HCT116 (cell line): ENCODE measurements at regions not wholly inside any gene's neighbourhood (a gene's known extent, or its start where the extent isn't known, plus 50 kb on each side); places are given as distances from the start of the nearest gene placed in this dataset.

ENCODE experiments used
- ATAC-seq: fragments of 200-7000 bp; cut with Tn5 transposase; 2 replicates; pipeline ENCODE4 v1.9.1; 2020; ENCODE audit warnings: mild to moderate bottlenecking, moderate library complexity
- BruUV-seq: library from RNA; stranded (reverse); fragments of 400-500 nt; replicated peaks from 2 replicates; lab custom pipeline; 2021; lab: Mats Ljungman, UMichigan
- CTCF ChIA-PET: fragments of 300-600 bp; sonication (Branson Sonifier 250); formaldehyde crosslinking; loops from one replicate; lab custom pipeline; 2021; ENCODE audit warnings: antibody characterized with exemption; lab: Charles Lee
- POLR2A ChIA-PET: fragments of 300-600, 350-600 bp; sonication (Branson Sonifier 250); formaldehyde crosslinking; loops from one replicate; lab custom pipeline; 2021; ENCODE audit warnings: antibody characterized with exemption; lab: Charles Lee
- RAD21 ChIA-PET, 2 experiments: fragments of 300-600 bp; sonication (Branson Sonifier 250); formaldehyde crosslinking; loops; one replicate each; lab custom pipeline; 2023; ENCODE audit warnings: low total read pairs in 2 of 2; ENCODE audit not compliant: uncharacterized antibody in 2 of 2, unreplicated experiment in 2 of 2, low non-redundant PET in 1 of 2; lab: Charles Lee
- DNase-seq: peaks from one replicate; pipeline ENCODE4 v3.0.0-alpha.2; 2010; ENCODE audit warnings: low read depth, low spot score
- H2AFZ ChIP-seq: fragments of 200-600 bp; shearing (Covaris generic), sonication (generic); 2 replicates; pipeline ENCODE4 v1.6.1; 2017; ENCODE audit warnings: low read depth, mixed run types, mixed read lengths, antibody characterized with exemption, low read length; ENCODE audit not compliant: poor library complexity, severe bottlenecking
- H3K27ac ChIP-seq: 2 replicates; pipeline ENCODE4 v1.5.1; 2012; ENCODE audit warnings: low read depth, low read length
- H3K27me3 ChIP-seq: fragments of 200-600 bp; sonication (generic); 2 replicates; pipeline ENCODE4 v1.6.1; 2016; ENCODE audit warnings: mixed run types, low read length, mixed read lengths; ENCODE audit not compliant: insufficient read depth
- H3K36me3 ChIP-seq, 2 experiments: fragments of 200-500 bp in 1 of 2; fragments of 200-600 bp in 1 of 2; sonication (Bioruptor generic) in 1 of 2; sonication (generic) in 1 of 2; 2 replicates each; pipeline versions ENCODE4 v1.5.1 to v1.6.1; 2014 to 2016; ENCODE audit warnings: low read length in 2 of 2, inconsistent platforms in 1 of 2, mixed read lengths in 1 of 2, mixed run types in 1 of 2; ENCODE audit not compliant: insufficient read depth in 2 of 2, control insufficient read depth in 1 of 2
- H3K4me1 ChIP-seq, 2 experiments: fragments of 200-600 bp in 1 of 2; sonication (generic) in 1 of 2; 2 replicates each; pipeline versions ENCODE4 v1.5.1 to v1.6.1; 2012 to 2017; ENCODE audit warnings: low read length in 2 of 2, inconsistent platforms in 1 of 2, mild to moderate bottlenecking in 1 of 2, mixed read lengths in 1 of 2, mixed run types in 1 of 2, moderate library complexity in 1 of 2; ENCODE audit not compliant: insufficient read depth in 2 of 2, control insufficient read depth in 1 of 2
- H3K4me2 ChIP-seq: fragments of 200-600 bp; sonication (generic); 2 replicates; pipeline ENCODE4 v1.6.1; 2017; ENCODE audit warnings: mixed run types, low read length, mixed read lengths
- H3K4me3 ChIP-seq, 2 experiments: fragments of 200-600 bp in 1 of 2; sonication (generic) in 1 of 2; replicated peaks in 1 of 2; 2 replicates each; pipeline ENCODE4 v1.5.1; 2011 to 2016; ENCODE audit warnings: low read length in 2 of 2, control low read depth in 1 of 2, low read depth in 1 of 2, mild to moderate bottlenecking in 1 of 2, mixed read lengths in 1 of 2, mixed run types in 1 of 2
- H3K79me2 ChIP-seq: fragments of 200-600 bp; sonication (generic); 2 replicates; pipeline ENCODE4 v1.6.1; 2017; ENCODE audit warnings: mild to moderate bottlenecking, mixed run types, low read length, moderate library complexity, mixed read lengths; ENCODE audit not compliant: insufficient read depth
- H3K9ac ChIP-seq: fragments of 200-600 bp; sonication (generic); 2 replicates; pipeline ENCODE4 v1.6.1; 2016; ENCODE audit warnings: low read length, mixed read lengths
- H3K9me2 ChIP-seq: fragments of 200-600 bp; sonication (generic), shearing (Covaris generic); 2 replicates; pipeline ENCODE4 v1.6.1; 2017; ENCODE audit warnings: mixed run types, mild to moderate bottlenecking, moderate library complexity; ENCODE audit not compliant: insufficient read depth
- H3K9me3 ChIP-seq, 2 experiments: fragments of 200-500 bp in 1 of 2; fragments of 200-600 bp in 1 of 2; sonication (Bioruptor generic) in 1 of 2; sonication (generic) in 1 of 2; 2 replicates each; pipeline ENCODE4 v1.6.1; 2014 to 2017; ENCODE audit warnings: low read length in 2 of 2, mixed read lengths in 2 of 2, inconsistent platforms in 1 of 2, low read depth in 1 of 2, mild to moderate bottlenecking in 1 of 2, mixed run types in 1 of 2, moderate library complexity in 1 of 2; ENCODE audit not compliant: control insufficient read depth in 1 of 2, insufficient read depth in 1 of 2
- H4K20me1 ChIP-seq: fragments of 200-600 bp; sonication (generic), shearing (Covaris generic); 2 replicates; pipeline ENCODE4 v1.6.1; 2017; ENCODE audit warnings: mixed run types, mild to moderate bottlenecking, moderate library complexity; ENCODE audit not compliant: insufficient read depth
- ATF3 ChIP-seq: IDR thresholded peaks from 2 replicates; pipeline ENCODE4 v1.6.1; 2012
- EZH2 ChIP-seq: fragments of 200-600 bp; sonication (generic); IDR thresholded peaks from 2 replicates; pipeline ENCODE4 v1.6.1; 2017; ENCODE audit warnings: antibody characterized with exemption, mixed run types
- SP1 ChIP-seq: IDR thresholded peaks from 2 replicates; pipeline ENCODE4 v1.6.1; 2012; ENCODE audit warnings: low read depth
- TCF7L2 ChIP-seq: IDR thresholded peaks from 2 replicates; pipeline ENCODE4 v1.7.0; 2011; ENCODE audit warnings: borderline replicate concordance, inconsistent platforms; ENCODE audit not compliant: insufficient read depth, insufficient read length; ENCODE audit errors: extremely low read depth
- ZBTB33 ChIP-seq: IDR thresholded peaks from 2 replicates; pipeline ENCODE4 v1.6.1; 2011; ENCODE audit warnings: mild to moderate bottlenecking, low read length, moderate library complexity; ENCODE audit not compliant: insufficient replicate concordance; ENCODE audit errors: extremely low read depth
- ZNF274 ChIP-seq: fragments of 200-500 bp; sonication (Bioruptor generic); IDR thresholded peaks from 2 replicates; pipeline ENCODE4 v1.6.1; 2014; ENCODE audit warnings: mild to moderate bottlenecking, low read depth, low read length, inconsistent platforms
- intact Hi-C: fragments of 100-400 bp; cut with micrococcal nuclease; formaldehyde crosslinking; loops from 2 replicates; pipeline ENCODE4 v1.10.0; 2022

- Histone ChIP-seq H3K9ac (no peak overlapping the region), H3K9me2 (no peaks in the 10 kb centered on the region), H3K27me3 (no peaks in the 10 kb centered on the region), H3K4me1 (no peaks in the 10 kb centered on the region), H3K79me2 (no peaks in the 10 kb centered on the region), H2AFZ (no peak overlapping the region), H3K36me3 (no peaks in the 10 kb centered on the region), H3K4me3 (no peak overlapping the region), H3K4me2 (no peak overlapping the region), H4K20me1 (no peaks in the 10 kb centered on the region), H3K27ac (no peak overlapping the region), H3K9me3 (no peaks in the 10 kb centered on the region)
- CTCF ChIA-PET = no interaction called here
- no peak for ATAC-seq
- DNase-seq = no peak
- RAD21 ChIA-PET = no interaction called here
- TF ChIP-seq SP1 (no peak), TCF7L2 (no peak), ATF3 (no peak)
- no TSS peak for BruUV-seq
- intact Hi-C loops = no loop called here
- POLR2A ChIA-PET = no interaction called here
Measured at GRCh38 chr5:40240111-40240510, 439.6 kb upstream of the PTGER4 start.

DNA sequence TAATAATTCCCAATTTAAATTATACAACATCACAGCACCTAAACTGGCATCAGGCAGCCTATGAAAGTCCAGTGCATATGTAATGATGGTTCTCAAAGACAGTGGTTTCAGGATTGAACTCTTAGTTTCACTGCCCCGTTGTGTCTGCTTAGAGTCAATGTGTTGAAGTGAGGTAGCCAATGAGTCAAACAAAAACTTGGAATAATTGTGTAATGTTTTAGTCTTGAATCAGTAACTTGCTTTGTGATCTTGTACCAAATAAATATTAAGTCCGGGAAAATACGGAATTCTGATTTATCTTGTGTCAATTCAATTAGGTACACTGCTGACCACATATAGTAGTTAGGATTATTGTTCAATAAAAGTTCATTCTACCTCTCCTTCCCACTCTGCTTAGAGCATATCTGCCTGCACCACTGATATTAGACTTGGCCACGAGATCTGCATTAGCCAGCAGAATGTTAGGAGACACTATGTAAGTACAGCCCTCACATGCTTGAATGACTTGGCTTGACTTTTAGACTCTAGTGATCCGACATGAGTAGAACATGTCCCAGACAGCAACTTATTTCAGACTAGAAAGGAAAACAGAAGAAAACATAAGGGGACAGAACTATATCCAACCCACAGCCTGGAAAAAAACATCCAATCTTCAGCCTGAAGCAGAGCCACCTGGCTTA lies 441.5 kb upstream of the PTGER4 start:
- DNase-seq = no peak
- no peaks in the 10 kb centered on the region for H3K36me3 ChIP-seq
- H3K9me3 ChIP-seq = no peaks in the 10 kb centered on the region
- intact Hi-C loops = no loop called here
- no peak overlapping the region for H3K4me3 ChIP-seq
- no peak overlapping the region for H3K4me2 ChIP-seq
- no TSS peak for BruUV-seq
- no peaks in the 10 kb centered on the region for H3K9me2 ChIP-seq
- ATAC-seq = no peak
- CTCF ChIA-PET = no interaction called here
- no peaks in the 10 kb centered on the region for H3K4me1 ChIP-seq
- H3K9ac ChIP-seq = no peak overlapping the region
- TF ChIP-seq ZNF274 = no peak
- no peak for TF ChIP-seq ZBTB33
- TF ChIP-seq EZH2 = no peak
- TF ChIP-seq, all 23 proteins: peak for 0
- no peaks in the 10 kb centered on the region for H3K27me3 ChIP-seq
- no peaks in the 10 kb centered on the region for H3K79me2 ChIP-seq
- H4K20me1 ChIP-seq = no peaks in the 10 kb centered on the region
- no peak overlapping the region for H2AFZ ChIP-seq
- RAD21 ChIA-PET = no interaction called here
- POLR2A ChIA-PET = no interaction called here
- H3K27ac ChIP-seq = no peak overlapping the region
